ENCODE measurements at regions not wholly inside any gene's neighbourhood (a gene's known extent, or its start where the extent isn't known, plus 50 kb on each side); places are given as distances from the start of the nearest gene placed in this dataset.

DNA sequence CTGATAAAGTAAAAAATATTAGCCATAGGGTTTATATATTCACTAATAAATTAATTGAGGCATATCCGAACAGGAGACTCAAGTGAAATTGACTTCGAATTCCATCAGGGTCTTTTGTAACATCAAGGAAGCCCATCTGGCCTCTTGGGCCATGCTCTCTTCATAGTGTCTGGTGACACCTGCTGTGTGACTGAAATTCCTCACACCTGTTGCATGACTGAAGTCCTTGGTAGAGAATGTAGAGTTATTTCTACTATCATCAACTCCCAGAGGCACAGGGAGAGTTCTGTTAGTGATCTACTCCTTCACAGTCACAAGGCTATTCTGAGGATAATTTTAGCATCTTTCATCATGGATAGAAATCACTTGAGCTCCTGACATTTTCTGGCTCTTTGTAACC, 138.3 kb upstream of the LSM8 start:
- TF ChIP-seq, protein P1, sequence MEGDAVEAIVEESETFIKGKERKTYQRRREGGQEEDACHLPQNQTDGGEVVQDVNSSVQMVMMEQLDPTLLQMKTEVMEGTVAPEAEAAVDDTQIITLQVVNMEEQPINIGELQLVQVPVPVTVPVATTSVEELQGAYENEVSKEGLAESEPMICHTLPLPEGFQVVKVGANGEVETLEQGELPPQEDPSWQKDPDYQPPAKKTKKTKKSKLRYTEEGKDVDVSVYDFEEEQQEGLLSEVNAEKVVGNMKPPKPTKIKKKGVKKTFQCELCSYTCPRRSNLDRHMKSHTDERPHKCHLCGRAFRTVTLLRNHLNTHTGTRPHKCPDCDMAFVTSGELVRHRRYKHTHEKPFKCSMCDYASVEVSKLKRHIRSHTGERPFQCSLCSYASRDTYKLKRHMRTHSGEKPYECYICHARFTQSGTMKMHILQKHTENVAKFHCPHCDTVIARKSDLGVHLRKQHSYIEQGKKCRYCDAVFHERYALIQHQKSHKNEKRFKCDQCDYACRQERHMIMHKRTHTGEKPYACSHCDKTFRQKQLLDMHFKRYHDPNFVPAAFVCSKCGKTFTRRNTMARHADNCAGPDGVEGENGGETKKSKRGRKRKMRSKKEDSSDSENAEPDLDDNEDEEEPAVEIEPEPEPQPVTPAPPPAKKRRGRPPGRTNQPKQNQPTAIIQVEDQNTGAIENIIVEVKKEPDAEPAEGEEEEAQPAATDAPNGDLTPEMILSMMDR (conservative IDR thresholded peaks at IDR 0.05): no peak
- no peak for TF ChIP-seq EZH2 (IDR thresholded peaks at IDR 0.05; ENCODE audit: low read depth)
